ENCODE measurements at regions not wholly inside any gene's neighbourhood (a gene's known extent, or its start where the extent isn't known, plus 50 kb on each side); places are given as distances from the start of the nearest gene placed in this dataset.

DNA sequence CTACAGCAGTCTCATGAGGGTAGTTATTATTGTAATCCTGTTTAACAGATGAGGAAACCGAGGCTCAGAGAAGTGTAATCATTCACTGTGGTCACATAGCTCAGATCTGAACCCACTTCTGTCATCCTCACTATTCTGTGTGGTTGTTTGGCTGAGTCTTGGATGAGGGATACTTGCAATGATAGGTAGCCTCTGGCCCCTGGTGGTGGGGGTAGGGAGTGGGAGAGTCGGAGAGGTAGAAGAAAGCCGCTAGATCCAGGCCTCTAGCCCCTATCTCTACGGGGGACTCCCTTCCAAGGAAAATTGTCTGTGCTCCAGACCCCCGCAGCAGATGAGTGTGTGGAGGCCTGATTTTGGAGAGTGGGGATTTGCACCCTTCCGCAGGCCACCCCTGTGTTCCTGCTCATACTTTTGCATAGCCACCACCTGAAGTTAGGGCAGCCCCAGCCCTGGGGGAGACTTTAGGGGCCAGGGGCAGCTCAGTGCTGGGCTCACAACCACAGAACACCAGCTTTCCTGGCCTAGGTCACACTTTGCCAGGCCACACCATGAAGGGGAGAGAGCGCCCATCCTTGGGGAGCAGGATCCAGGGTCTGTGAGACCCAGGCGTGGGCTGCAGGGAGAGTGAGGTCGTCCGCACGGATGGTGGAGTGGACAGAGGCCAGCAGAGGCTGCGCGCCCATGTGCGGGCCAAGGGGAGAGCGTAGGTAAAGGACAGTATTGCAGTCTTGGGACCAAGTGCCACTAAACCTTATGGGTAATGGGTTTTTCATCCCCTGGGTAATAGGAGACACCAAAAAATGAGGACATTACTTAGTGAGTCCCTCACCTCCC, 148.2 kb downstream of the GLI2 start:
- Histone ChIP-seq H3K4me3 (no peak overlapping the region), H3K27ac (no peak overlapping the region), H3K36me3 (no peaks in the 10 kb centered on the region), H3K4me1 (ENCODE audit: low read depth) (peaks cover 32% of the 10 kb centered on the region), H3K27me3 (no peaks in the 10 kb centered on the region), H3K9me3 (ENCODE audit: low read depth) (no peaks in the 10 kb centered on the region)
- DNase-seq (ENCODE audit: low read depth in 1 of 2, low spot score in 1 of 2): no peak
- TF ChIP-seq, protein P1, sequence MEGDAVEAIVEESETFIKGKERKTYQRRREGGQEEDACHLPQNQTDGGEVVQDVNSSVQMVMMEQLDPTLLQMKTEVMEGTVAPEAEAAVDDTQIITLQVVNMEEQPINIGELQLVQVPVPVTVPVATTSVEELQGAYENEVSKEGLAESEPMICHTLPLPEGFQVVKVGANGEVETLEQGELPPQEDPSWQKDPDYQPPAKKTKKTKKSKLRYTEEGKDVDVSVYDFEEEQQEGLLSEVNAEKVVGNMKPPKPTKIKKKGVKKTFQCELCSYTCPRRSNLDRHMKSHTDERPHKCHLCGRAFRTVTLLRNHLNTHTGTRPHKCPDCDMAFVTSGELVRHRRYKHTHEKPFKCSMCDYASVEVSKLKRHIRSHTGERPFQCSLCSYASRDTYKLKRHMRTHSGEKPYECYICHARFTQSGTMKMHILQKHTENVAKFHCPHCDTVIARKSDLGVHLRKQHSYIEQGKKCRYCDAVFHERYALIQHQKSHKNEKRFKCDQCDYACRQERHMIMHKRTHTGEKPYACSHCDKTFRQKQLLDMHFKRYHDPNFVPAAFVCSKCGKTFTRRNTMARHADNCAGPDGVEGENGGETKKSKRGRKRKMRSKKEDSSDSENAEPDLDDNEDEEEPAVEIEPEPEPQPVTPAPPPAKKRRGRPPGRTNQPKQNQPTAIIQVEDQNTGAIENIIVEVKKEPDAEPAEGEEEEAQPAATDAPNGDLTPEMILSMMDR (IDR thresholded peaks at IDR 0.05; ENCODE audit: low read depth, low read length): no peak

GRCh38 chr2:120884472-120885290, 149.0 kb downstream of the GLI2 start:
- DNase-seq (ENCODE audit: low read depth in 1 of 2, low spot score in 1 of 2): no peak
- no peaks in the 10 kb centered on the region for H3K36me3 ChIP-seq
- no peaks in the 10 kb centered on the region for H3K27me3 ChIP-seq
- no peak overlapping the region for H3K4me3 ChIP-seq
- H3K27ac ChIP-seq: no peak overlapping the region
- TF ChIP-seq, protein P1 (IDR thresholded peaks at IDR 0.05; ENCODE audit: low read depth, low read length): no peak
- H3K9me3 ChIP-seq (ENCODE audit: low read depth): no peaks in the 10 kb centered on the region
- H3K4me1 ChIP-seq (ENCODE audit: low read depth): peaks cover 32% of the 10 kb centered on the region

- Histone ChIP-seq H3K4me1 (ENCODE audit: low read depth) (peaks cover 32% of the 10 kb centered on the region), H3K4me3 (no peak overlapping the region), H3K27ac (no peak overlapping the region), H3K9me3 (ENCODE audit: low read depth) (no peaks in the 10 kb centered on the region), H3K27me3 (no peaks in the 10 kb centered on the region), H3K36me3 (no peaks in the 10 kb centered on the region)
- DNase-seq (ENCODE audit: low read depth in 1 of 2, low spot score in 1 of 2): no peak
- TF ChIP-seq, protein P1 (IDR thresholded peaks at IDR 0.05; ENCODE audit: low read depth, low read length): no peak
Measured at GRCh38 chr2:120885321-120885720, 149.7 kb downstream of the GLI2 start.

GRCh38 chr2:120885749-120886148, 150.1 kb downstream of the GLI2 start:
- Histone ChIP-seq H3K27me3 (no peaks in the 10 kb centered on the region), H3K9me3 (ENCODE audit: low read depth) (no peaks in the 10 kb centered on the region), H3K4me1 (ENCODE audit: low read depth) (peaks cover 32% of the 10 kb centered on the region), H3K27ac (no peak overlapping the region), H3K4me3 (no peak overlapping the region), H3K36me3 (no peaks in the 10 kb centered on the region)
- TF ChIP-seq, protein P1 (IDR thresholded peaks at IDR 0.05; ENCODE audit: low read depth, low read length): no peak
- DNase-seq (ENCODE audit: low read depth in 1 of 2, low spot score in 1 of 2): no peak

DNA sequence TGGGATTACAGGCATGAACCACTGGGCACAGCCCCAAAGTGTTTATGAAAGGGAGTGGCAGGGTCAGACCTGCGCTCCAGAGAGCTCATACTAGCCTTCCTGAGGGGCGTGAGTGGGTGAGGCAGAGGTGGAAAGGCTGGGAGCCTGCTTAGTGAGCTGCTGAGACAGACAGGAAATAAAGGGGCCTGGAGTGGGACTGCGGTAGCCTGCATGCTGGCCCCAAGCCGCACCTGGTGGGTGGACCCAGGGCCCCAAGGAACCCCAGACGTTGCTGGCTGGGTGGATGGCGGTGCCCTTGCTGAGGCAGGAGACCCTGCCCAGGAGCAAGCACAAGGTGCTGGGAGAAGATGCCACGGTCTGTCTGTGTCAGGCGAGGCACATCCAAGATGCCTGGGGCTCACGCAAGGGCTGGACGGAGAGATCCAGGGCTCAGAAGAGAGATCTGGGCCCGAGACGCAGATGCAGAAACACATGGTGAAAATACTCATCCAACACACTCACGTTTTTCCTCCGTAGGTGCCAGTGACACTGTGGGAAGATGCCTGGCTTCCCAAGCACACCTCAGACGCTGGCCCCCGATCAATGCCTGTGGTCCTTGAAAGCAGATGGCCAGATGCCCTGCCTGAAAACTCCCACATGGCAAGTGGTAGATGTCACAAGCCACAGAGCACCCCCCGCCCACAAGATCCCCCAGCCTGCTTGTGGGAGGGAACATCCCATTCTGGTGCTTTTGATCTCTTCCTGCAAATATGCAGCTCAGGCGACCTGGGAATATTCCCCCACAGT, 151.1 kb downstream of the GLI2 start:
- peaks cover 32% of the 10 kb centered on the region for H3K4me1 ChIP-seq (ENCODE audit: low read depth)

More for the DNA sequence above, 151.1 kb downstream of the GLI2 start:
- no peak overlapping the region for H3K4me3 ChIP-seq
- DNase-seq (ENCODE audit: low read depth in 1 of 2, low spot score in 1 of 2): no peak
- no peaks in the 10 kb centered on the region for H3K36me3 ChIP-seq
- no peaks in the 10 kb centered on the region for H3K27me3 ChIP-seq
- no peaks in the 10 kb centered on the region for H3K9me3 ChIP-seq (ENCODE audit: low read depth)
- H3K27ac ChIP-seq: peak overlapping the region; percentile 52
- TF ChIP-seq, protein P1 (IDR thresholded peaks at IDR 0.05; ENCODE audit: low read depth, low read length): no peak

Data from cardiac muscle cell (in vitro differentiated cells and primary cell).